ENCODE measurements at regions not wholly inside any gene's neighbourhood (a gene's known extent, or its start where the extent isn't known, plus 50 kb on each side); places are given as distances from the start of the nearest gene placed in this dataset.

GRCh38 chr10:121365566-121365965, 232.7 kb downstream of the FGFR2 start:
- Mint-ChIP-seq H3K27ac (ENCODE audit: unreplicated experiment) (no peak overlapping the region), H3K36me3 (ENCODE audit: low read depth) (no peaks in the 10 kb centered on the region), H3K9me3 (peaks cover 3% of the 10 kb centered on the region), H3K4me1 (peaks cover 22% of the 10 kb centered on the region), H3K4me3 (no peak overlapping the region), H3K27me3 (ENCODE audit: low read depth) (no peaks in the 10 kb centered on the region)
- TF ChIP-seq CTCF (conservative IDR thresholded peaks at IDR 0.05): no peak
- DNase-seq (ENCODE audit: low read depth, low spot score): no peak

- no peaks in the 10 kb centered on the region for H3K27me3 Mint-ChIP-seq (ENCODE audit: low read depth)
- no peak for DNase-seq (ENCODE audit: low read depth, low spot score)
- H3K4me3 Mint-ChIP-seq: no peak overlapping the region
- no peaks in the 10 kb centered on the region for H3K9me3 Mint-ChIP-seq
- no peak for TF ChIP-seq CTCF (conservative IDR thresholded peaks at IDR 0.05)
- no peak overlapping the region for H3K27ac Mint-ChIP-seq (ENCODE audit: unreplicated experiment)
- H3K36me3 Mint-ChIP-seq (ENCODE audit: low read depth): no peaks in the 10 kb centered on the region
- H3K4me1 Mint-ChIP-seq: peaks cover 19% of the 10 kb centered on the region
Measured at GRCh38 chr10:121368347-121369025, 229.8 kb downstream of the FGFR2 start.

GRCh38 chr10:121369616-121370015, 228.6 kb downstream of the FGFR2 start:
- H3K4me1 Mint-ChIP-seq: peaks cover 19% of the 10 kb centered on the region
- no peak overlapping the region for H3K27ac Mint-ChIP-seq (ENCODE audit: unreplicated experiment)
- H3K27me3 Mint-ChIP-seq (ENCODE audit: low read depth): no peaks in the 10 kb centered on the region
- TF ChIP-seq CTCF (conservative IDR thresholded peaks at IDR 0.05): no peak
- H3K36me3 Mint-ChIP-seq (ENCODE audit: low read depth): no peaks in the 10 kb centered on the region
- no peaks in the 10 kb centered on the region for H3K9me3 Mint-ChIP-seq
- no peak for DNase-seq (ENCODE audit: low read depth, low spot score)
- no peak overlapping the region for H3K4me3 Mint-ChIP-seq

- Mint-ChIP-seq H3K36me3 (ENCODE audit: low read depth) (no peaks in the 10 kb centered on the region), H3K4me3 (no peak overlapping the region)
Measured at GRCh38 chr10:121371836-121372235, 226.4 kb downstream of the FGFR2 start.

GRCh38 chr10:121373411-121373810, 224.8 kb downstream of the FGFR2 start:
- no peak for TF ChIP-seq CTCF (conservative IDR thresholded peaks at IDR 0.05)
- no peak overlapping the region for H3K4me3 Mint-ChIP-seq
- H3K27ac Mint-ChIP-seq (ENCODE audit: unreplicated experiment): no peak overlapping the region
- no peaks in the 10 kb centered on the region for H3K9me3 Mint-ChIP-seq
- no peak for DNase-seq (ENCODE audit: low read depth, low spot score)
- peaks cover 17% of the 10 kb centered on the region for H3K4me1 Mint-ChIP-seq
- H3K36me3 Mint-ChIP-seq (ENCODE audit: low read depth): no peaks in the 10 kb centered on the region
- H3K27me3 Mint-ChIP-seq (ENCODE audit: low read depth): no peaks in the 10 kb centered on the region

More at GRCh38 chr10:121371836-121372235, 226.4 kb downstream of the FGFR2 start:
- Mint-ChIP-seq H3K4me1 (peaks cover 24% of the 10 kb centered on the region), H3K9me3 (no peaks in the 10 kb centered on the region), H3K27ac (ENCODE audit: unreplicated experiment) (no peak overlapping the region), H3K27me3 (ENCODE audit: low read depth) (no peaks in the 10 kb centered on the region)
- TF ChIP-seq CTCF (conservative IDR thresholded peaks at IDR 0.05): no peak
- DNase-seq (ENCODE audit: low read depth, low spot score): no peak
